ENCODE measurements at regions not wholly inside any gene's neighbourhood (a gene's known extent, or its start where the extent isn't known, plus 50 kb on each side); places are given as distances from the start of the nearest gene placed in this dataset.

DNA sequence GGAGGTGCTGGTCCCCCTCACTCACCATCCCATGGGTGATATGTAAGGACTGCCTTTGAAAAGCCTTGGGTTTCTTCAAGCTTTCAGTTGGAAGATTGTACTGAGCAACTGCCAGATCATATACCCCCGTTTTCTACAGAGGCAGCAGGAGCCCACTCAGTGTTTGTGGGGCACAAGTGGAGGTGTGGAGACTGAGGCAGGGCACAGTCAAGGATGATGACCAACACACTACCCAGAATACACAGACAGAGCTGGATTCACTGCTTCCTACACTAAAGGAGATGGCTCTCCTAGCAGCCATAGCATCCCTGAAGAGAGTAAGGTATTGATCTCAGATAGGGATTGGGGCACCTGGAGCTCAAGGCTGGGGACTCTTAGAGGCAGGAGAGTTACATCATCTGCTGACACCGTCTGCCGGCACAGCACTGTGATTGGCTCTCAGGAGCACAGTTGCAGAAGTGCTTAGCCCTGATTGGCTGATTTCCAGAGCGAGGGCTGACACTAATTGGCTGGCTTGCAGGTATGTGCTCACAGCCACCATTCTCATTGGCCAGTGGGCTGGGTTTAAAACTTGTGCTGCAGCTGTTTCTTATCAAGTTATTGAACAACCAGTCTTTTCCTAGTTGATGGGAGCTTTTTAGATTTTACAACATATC lies 77.9 kb upstream of the PFKP start:
- Histone ChIP-seq H3K27ac (no peak overlapping the region), H3K27me3 (peaks cover 12% of the 10 kb centered on the region), H3K4me3 (no peak overlapping the region), H3K4me1 (peaks cover 11% of the 10 kb centered on the region), H3K36me3 (no peaks in the 10 kb centered on the region), H3K9me3 (no peaks in the 10 kb centered on the region)
- DNase-seq (ENCODE audit: low spot score in 2 of 2), result no peak
- TF ChIP-seq EP300 (IDR thresholded peaks at IDR 0.05) (no peak), POLR2A (IDR thresholded peaks at IDR 0.05) (no peak), POLR2AphosphoS5 (IDR thresholded peaks at IDR 0.05) (no peak)
- TF ChIP-seq, protein P1, sequence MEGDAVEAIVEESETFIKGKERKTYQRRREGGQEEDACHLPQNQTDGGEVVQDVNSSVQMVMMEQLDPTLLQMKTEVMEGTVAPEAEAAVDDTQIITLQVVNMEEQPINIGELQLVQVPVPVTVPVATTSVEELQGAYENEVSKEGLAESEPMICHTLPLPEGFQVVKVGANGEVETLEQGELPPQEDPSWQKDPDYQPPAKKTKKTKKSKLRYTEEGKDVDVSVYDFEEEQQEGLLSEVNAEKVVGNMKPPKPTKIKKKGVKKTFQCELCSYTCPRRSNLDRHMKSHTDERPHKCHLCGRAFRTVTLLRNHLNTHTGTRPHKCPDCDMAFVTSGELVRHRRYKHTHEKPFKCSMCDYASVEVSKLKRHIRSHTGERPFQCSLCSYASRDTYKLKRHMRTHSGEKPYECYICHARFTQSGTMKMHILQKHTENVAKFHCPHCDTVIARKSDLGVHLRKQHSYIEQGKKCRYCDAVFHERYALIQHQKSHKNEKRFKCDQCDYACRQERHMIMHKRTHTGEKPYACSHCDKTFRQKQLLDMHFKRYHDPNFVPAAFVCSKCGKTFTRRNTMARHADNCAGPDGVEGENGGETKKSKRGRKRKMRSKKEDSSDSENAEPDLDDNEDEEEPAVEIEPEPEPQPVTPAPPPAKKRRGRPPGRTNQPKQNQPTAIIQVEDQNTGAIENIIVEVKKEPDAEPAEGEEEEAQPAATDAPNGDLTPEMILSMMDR (IDR thresholded peaks at IDR 0.05), result no peak
- WGBS, result 82% methylated on average over 2 of the region's 4 CpGs

DNA sequence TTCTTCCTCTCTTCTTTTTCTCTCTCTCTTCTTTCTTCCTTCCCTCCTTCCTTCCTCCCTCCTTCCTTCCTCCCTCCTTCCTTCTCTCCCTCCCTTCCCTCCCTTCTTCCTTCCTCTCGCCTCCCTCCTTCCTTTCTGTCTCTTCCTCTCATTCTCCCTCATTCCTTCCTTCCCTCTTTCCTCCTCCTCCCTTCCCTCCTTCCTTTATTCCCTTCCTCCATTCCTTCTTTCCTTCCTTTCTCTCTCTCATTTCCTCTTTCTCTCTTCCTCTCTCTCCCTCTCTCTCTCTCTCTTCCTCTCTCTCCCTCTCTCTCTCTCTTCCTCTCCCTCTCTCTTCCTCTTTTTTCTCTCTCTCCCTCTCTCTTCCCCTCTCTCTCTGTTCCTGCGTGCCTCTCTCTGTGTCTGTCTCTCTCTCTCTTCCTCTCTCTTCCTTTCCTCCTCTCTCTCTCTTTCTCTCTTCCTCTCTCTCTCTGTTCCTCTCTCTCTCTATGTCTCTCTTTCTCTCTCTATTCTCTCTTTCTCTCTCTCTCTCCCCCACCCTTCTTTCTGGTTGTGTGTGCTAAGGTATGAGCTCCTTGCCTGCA lies 80.1 kb upstream of the PFKP start:
- no peaks in the 10 kb centered on the region for H3K9me3 ChIP-seq
- H3K4me3 ChIP-seq, result no peak overlapping the region
- no peaks in the 10 kb centered on the region for H3K36me3 ChIP-seq
- H3K27ac ChIP-seq, result no peak overlapping the region
- no peak for DNase-seq (ENCODE audit: low spot score in 2 of 2)
- WGBS, result 48% methylated on average over 2 of the region's 2 CpGs
- peaks cover 11% of the 10 kb centered on the region for H3K4me1 ChIP-seq
- peaks cover 12% of the 10 kb centered on the region for H3K27me3 ChIP-seq
- TF ChIP-seq, protein P1 (IDR thresholded peaks at IDR 0.05), result no peak
- no peak for TF ChIP-seq POLR2A (IDR thresholded peaks at IDR 0.05)
- no peak for TF ChIP-seq POLR2AphosphoS5 (IDR thresholded peaks at IDR 0.05)
- no peak for TF ChIP-seq EP300 (IDR thresholded peaks at IDR 0.05)

DNA sequence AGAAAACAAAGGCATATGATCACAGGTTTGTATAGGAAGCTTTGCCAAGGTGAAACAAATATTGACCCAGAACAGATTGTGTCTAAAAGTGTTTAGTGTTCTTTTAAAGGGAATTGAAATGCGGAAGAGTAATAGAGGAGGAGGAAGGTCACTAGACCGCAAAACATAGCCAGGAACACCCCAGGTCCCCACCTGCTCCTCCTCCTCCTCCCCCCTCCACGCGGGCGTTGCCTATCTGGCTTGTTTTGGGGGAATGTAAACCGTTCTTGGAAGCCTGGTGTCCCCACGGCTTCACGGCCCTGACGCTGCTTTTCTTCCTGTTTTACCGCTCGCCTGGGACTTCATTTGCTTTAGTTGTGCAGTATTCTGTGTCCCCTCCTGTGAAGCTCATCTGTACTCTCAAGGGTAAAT lies 81.0 kb upstream of the PFKP start:
- DNase-seq (ENCODE audit: low spot score in 2 of 2), result no peak
- H3K4me3 ChIP-seq, result no peak overlapping the region
- no peak overlapping the region for H3K27ac ChIP-seq

DNA sequence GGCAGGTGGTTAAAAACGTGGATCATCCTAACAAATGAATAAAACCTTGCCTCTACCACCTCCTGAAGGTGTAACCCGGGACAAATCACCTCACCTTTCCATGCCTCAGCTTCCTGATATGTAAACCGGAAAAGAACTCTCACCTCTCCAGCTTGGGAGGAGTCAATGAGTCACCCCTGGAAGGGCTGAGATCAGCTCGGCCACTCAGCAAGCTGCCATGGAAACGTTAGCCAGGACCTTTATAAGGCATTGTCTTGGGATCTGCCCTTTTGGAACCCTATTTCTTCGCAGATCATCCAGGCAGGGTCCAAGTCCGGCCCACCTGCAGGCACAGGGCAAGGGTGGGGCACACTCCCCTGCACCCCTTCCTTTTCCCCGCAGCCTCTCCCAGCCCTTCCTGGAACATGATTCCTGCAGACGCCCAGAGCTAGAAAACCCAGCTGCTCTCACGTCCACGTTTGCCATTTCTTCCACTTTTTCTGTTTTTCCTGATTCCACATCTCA lies 81.6 kb upstream of the PFKP start:
- WGBS, result 22% methylated on average over 11 of the region's 11 CpGs
- Histone ChIP-seq H3K4me1 (peaks cover 11% of the 10 kb centered on the region), H3K4me3 (no peak overlapping the region), H3K27me3 (peaks cover 12% of the 10 kb centered on the region), H3K27ac (no peak overlapping the region), H3K9me3 (no peaks in the 10 kb centered on the region), H3K36me3 (no peaks in the 10 kb centered on the region)
- TF ChIP-seq, protein P1 (IDR thresholded peaks at IDR 0.05), result no peak
- TF ChIP-seq EP300 (IDR thresholded peaks at IDR 0.05) (no peak), POLR2AphosphoS5 (IDR thresholded peaks at IDR 0.05) (no peak), POLR2A (IDR thresholded peaks at IDR 0.05) (no peak)
- DNase-seq (ENCODE audit: low spot score in 2 of 2), result no peak

More for the DNA sequence above, 81.0 kb upstream of the PFKP start:
- Histone ChIP-seq H3K27me3 (peaks cover 12% of the 10 kb centered on the region), H3K4me1 (peaks cover 11% of the 10 kb centered on the region), H3K36me3 (no peaks in the 10 kb centered on the region), H3K9me3 (no peaks in the 10 kb centered on the region)
- 30% methylated on average over 11 of the region's 11 CpGs for WGBS
- TF ChIP-seq POLR2AphosphoS5 (IDR thresholded peaks at IDR 0.05) (no peak), EP300 (IDR thresholded peaks at IDR 0.05) (no peak), POLR2A (IDR thresholded peaks at IDR 0.05) (no peak)

DNA sequence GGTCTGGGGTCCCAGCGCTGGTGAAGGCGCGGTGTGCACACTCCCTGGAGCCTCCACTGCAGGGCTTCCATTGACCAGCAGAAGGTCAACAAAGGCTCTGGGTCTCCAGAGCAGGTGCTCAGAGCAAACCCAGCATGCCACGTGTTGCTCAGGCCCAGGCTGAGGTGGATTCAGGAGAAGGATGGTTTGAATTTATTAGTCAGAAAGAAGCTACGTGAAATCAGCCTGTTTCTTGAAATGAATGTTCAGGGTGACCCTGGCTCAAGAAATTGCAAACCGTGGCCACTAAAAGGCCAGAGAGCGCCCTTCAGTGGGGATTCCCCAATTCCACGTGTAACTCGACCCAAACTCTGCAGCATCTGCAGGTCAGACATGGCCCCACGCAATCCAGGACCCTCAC lies 82.7 kb upstream of the PFKP start:
- no peak for DNase-seq (ENCODE audit: low spot score in 2 of 2)
- H3K9me3 ChIP-seq, result no peaks in the 10 kb centered on the region
- TF ChIP-seq, protein P1 (IDR thresholded peaks at IDR 0.05), result no peak
- no peak for TF ChIP-seq EP300 (IDR thresholded peaks at IDR 0.05)
- TF ChIP-seq POLR2A (IDR thresholded peaks at IDR 0.05), result no peak
- TF ChIP-seq POLR2AphosphoS5 (IDR thresholded peaks at IDR 0.05), result no peak
- H3K4me1 ChIP-seq, result peaks cover 11% of the 10 kb centered on the region
- H3K36me3 ChIP-seq, result no peaks in the 10 kb centered on the region
- 84% methylated on average over 10 of the region's 10 CpGs for WGBS
- H3K27me3 ChIP-seq, result peaks cover 12% of the 10 kb centered on the region
- H3K27ac ChIP-seq, result no peak overlapping the region
- H3K4me3 ChIP-seq, result no peak overlapping the region

Measured in suprapubic skin (tissue), 4 donors.